ENCODE measurements at regions not wholly inside any gene's neighbourhood (a gene's known extent, or its start where the extent isn't known, plus 50 kb on each side); places are given as distances from the start of the nearest gene placed in this dataset.

GRCh38 chr10:130493021-130493420 lies 356.8 kb downstream of the GLRX3 start:
- TF ChIP-seq TAF1 (IDR thresholded peaks at IDR 0.05; ENCODE audit: low read depth, low read length) (no peak), POLR2A (IDR thresholded peaks at IDR 0.05; ENCODE audit: low read depth, low read length) (no peak)
